Kidney (tissue), 13 donors: ENCODE measurements at regions not wholly inside any gene's neighbourhood (a gene's known extent, or its start where the extent isn't known, plus 50 kb on each side); places are given as distances from the start of the nearest gene placed in this dataset.

Source experiments
- DNase-seq, 5 donors: peaks; one replicate each; pipeline ENCODE4 v3.0.0-alpha.2; 2013 to 2020
- FAIRE-seq: peaks from 2 replicates; lab custom pipeline; 2012; peaks lifted over from hg19 to GRCh38; lab: Jason Lieb, UNC
- H3K27ac ChIP-seq, 2 donors: one replicate each; pipeline ENCODE4 v1.7.0; 2013; ENCODE audit warnings: low read depth in 2 of 2, low read length in 2 of 2, inconsistent platforms in 1 of 2
- H3K27me3 ChIP-seq: one replicate; pipeline ENCODE4 v1.7.1; 2013; ENCODE audit warnings: low read length, inconsistent platforms; ENCODE audit not compliant: control insufficient read depth, insufficient read depth
- H3K36me3 ChIP-seq, 3 donors: one replicate each; pipeline versions ENCODE4 v1.7.0 to v1.7.1; 2013; ENCODE audit warnings: low read length in 3 of 3, control low read depth in 1 of 3, inconsistent platforms in 1 of 3; ENCODE audit not compliant: insufficient read depth in 3 of 3, control insufficient read depth in 2 of 3
- H3K4me1 ChIP-seq, 3 donors: one replicate each; pipeline versions ENCODE4 v1.7.0 to v1.7.1; 2013; ENCODE audit warnings: low read length in 3 of 3, inconsistent platforms in 1 of 3, low read depth in 1 of 3; ENCODE audit not compliant: control insufficient read depth in 2 of 3, insufficient read depth in 2 of 3
- H3K4me3 ChIP-seq, 3 donors: one replicate each; pipeline versions ENCODE4 v1.7.0 to v1.8.1; 2013; ENCODE audit warnings: low read length in 3 of 3, control low read depth in 1 of 3, inconsistent platforms in 1 of 3
- H3K9ac ChIP-seq, 3 donors: one replicate each; pipeline versions ENCODE4 v1.7.0 to v1.7.1; 2013; ENCODE audit warnings: low read length in 3 of 3, control low read depth in 1 of 3, inconsistent platforms in 1 of 3
- H3K9me3 ChIP-seq, 3 donors: one replicate each; pipeline versions ENCODE4 v1.7.0 to v1.7.1; 2013; ENCODE audit warnings: low read length in 3 of 3, control low read depth in 1 of 3, inconsistent platforms in 1 of 3; ENCODE audit not compliant: control insufficient read depth in 2 of 3, insufficient read depth in 1 of 3
- intact Hi-C: fragments of 100-400 bp; cut with DNase I; formaldehyde crosslinking; loops from one replicate; pipeline ENCODE4 v1.11.1; 2022
- TF ChIP-seq, protein P1 (sequence below): IDR thresholded peaks from 3 replicates; pipeline ENCODE4 v1.5.1; 2012; ENCODE audit warnings: mild to moderate bottlenecking, moderate library complexity, borderline replicate concordance; ENCODE audit not compliant: insufficient read depth; ENCODE audit errors: extremely low read depth
- donor health status: control.
- donor health status: control.
- donor health status: control.
- donor health status: control.
- donor health status: control.
- donor health status: DM: yes; HTN: yes; CAD: no.
- donor health status: Normal renal cell carcinoma (clear cell type).

DNA sequence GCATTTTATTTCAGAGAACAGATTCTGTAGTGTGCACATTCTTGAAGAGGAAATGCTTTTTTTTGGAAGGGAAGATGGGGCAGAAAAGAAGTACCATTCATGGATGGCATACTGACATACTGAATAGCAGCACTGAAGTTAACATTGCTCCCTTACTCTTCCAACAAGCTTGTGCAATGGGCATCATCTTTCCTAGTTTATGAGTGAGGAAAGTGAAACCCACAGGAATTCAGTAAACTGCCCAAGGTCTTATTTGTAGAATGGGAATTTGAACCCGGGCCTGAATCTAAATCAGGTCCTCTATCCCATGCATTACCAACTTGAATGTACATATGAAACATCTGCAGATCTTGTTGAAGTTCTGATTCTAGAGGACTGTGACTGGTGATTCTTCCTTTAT lies 215.7 kb upstream of the FGGY start:
- Histone ChIP-seq H3K27ac (no peak overlapping the region), H3K9me3 (no peaks in the 10 kb centered on the region), H3K4me3 (no peak overlapping the region), H3K36me3 (no peaks in the 10 kb centered on the region), H3K4me1 (peaks cover 0 to 5% (median 2%) of the 10 kb centered on the region in 3 donors), H3K27me3 (no peaks in the 10 kb centered on the region), H3K9ac (no peak overlapping the region)
- no peak for FAIRE-seq
- no peak for DNase-seq
- TF ChIP-seq, protein P1, sequence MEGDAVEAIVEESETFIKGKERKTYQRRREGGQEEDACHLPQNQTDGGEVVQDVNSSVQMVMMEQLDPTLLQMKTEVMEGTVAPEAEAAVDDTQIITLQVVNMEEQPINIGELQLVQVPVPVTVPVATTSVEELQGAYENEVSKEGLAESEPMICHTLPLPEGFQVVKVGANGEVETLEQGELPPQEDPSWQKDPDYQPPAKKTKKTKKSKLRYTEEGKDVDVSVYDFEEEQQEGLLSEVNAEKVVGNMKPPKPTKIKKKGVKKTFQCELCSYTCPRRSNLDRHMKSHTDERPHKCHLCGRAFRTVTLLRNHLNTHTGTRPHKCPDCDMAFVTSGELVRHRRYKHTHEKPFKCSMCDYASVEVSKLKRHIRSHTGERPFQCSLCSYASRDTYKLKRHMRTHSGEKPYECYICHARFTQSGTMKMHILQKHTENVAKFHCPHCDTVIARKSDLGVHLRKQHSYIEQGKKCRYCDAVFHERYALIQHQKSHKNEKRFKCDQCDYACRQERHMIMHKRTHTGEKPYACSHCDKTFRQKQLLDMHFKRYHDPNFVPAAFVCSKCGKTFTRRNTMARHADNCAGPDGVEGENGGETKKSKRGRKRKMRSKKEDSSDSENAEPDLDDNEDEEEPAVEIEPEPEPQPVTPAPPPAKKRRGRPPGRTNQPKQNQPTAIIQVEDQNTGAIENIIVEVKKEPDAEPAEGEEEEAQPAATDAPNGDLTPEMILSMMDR: no peak
- intact Hi-C loops: no loop called here

DNA sequence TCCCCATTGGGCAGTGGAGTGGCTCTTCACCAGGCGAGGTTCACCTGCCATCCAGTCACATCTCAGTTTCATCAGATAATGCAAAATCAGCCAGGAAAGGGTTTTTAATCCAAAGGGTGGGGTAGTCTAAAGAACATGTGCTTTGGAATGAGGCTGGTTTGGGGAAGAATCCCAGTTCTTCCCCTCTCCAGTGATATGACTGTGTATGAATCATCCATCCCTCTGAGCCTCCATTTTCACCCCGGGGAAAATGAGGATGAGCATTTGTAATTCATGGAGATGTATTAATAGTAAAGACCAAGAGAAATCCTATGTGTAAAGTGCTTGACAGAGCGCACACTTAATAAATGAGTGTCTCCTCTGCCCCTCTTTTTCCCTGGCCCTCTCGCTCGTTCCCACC lies 215.1 kb upstream of the FGGY start:
- no peak overlapping the region for H3K9ac ChIP-seq
- no peaks in the 10 kb centered on the region for H3K36me3 ChIP-seq
- no peaks in the 10 kb centered on the region for H3K9me3 ChIP-seq
- H3K27me3 ChIP-seq: no peaks in the 10 kb centered on the region
- TF ChIP-seq, protein P1: no peak
- peaks cover 0 to 5% (median 2%) of the 10 kb centered on the region in 3 donors for H3K4me1 ChIP-seq
- no peak overlapping the region for H3K27ac ChIP-seq
- intact Hi-C loops: no loop called here
- FAIRE-seq (no peak), DNase-seq (no peak)
- no peak overlapping the region for H3K4me3 ChIP-seq

DNA sequence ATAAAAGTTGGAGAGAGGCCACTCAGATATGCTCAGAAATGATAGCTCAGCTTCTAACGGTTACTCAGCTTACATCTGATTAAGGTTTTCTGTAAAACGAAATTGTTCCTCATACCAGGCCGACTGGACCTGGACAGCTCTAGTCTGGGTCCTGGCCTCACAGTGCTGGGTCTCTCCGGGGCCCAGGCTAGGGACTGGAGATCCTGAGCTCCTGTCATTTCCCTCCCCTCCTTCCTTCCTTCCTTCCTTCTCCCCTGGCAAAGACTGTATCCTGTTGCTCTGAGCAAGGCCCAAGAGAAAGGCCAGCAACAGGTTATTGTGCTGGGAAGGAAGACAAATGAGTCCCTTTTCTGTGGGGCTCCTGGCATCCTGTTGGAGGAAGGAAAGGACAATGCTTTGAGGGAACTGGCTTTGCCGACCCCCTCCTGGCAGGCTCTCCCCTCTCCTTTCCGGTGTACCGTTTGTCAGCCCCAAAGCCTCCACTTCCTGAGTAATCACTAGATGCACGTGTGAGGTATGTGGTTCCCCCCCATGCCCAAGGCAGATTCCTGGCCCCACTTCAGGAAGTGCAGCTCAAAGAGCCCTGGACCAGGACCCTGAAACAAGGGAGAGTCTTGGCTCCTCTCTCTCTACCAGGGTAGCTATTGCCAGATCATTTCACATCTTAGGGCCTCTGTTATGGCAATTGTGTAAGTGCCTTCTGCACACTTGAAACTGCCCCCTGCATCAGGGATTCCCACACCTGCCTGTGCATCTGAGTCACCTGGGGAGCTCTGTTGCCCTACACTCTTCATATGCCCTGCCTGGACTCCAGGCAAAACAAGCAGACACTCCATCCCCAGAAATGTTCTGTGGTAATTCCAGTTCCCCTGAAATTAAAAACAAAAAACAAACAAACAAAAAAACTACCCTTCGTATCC lies 212.7 kb upstream of the FGGY start:
- DNase-seq (peak in 4 of 5 donors; percentile 33 to 65 (median 50)), FAIRE-seq (no peak)
- H3K27me3 ChIP-seq: no peaks in the 10 kb centered on the region
- peak overlapping the region in 1 of 2 donors; percentile 24 for H3K27ac ChIP-seq
- TF ChIP-seq, protein P1: no peak
- intact Hi-C loops: no loop called here
- no peak overlapping the region for H3K9ac ChIP-seq
- H3K4me1 ChIP-seq: peaks cover 0 to 5% (median 2%) of the 10 kb centered on the region in 3 donors
- H3K9me3 ChIP-seq: peaks cover 0 to 2% (median 0%) of the 10 kb centered on the region in 3 donors
- H3K36me3 ChIP-seq: no peaks in the 10 kb centered on the region
- no peak overlapping the region for H3K4me3 ChIP-seq
